HEK293T (cell line): ENCODE measurements at regions not wholly inside any gene's neighbourhood (a gene's known extent, or its start where the extent isn't known, plus 50 kb on each side); places are given as distances from the start of the nearest gene placed in this dataset.

ENCODE experiments used
- CTCF ChIA-PET: fragments of 350-600 bp; formaldehyde crosslinking; extraction: SDS; loops from one replicate; lab custom pipeline; 2021; ENCODE audit warnings: antibody characterized with exemption, inconsistent platforms; lab: Yijun Ruan, JAX
- POLR2A ChIA-PET: fragments of 350-600 bp; formaldehyde crosslinking; extraction: SDS; loops from one replicate; lab custom pipeline; 2020; ENCODE audit warnings: antibody characterized with exemption, inconsistent platforms; lab: Yijun Ruan, JAX
- DNase-seq: peaks from one replicate; pipeline ENCODE4 v3.0.0; 2012; ENCODE audit warnings: mixed read lengths; ENCODE audit errors: extremely low spot score
- ARNT ChIP-seq: fragments of 450-650 bp; IDR thresholded peaks from 2 replicates; pipeline ENCODE4 v1.6.1; 2017; ENCODE audit warnings: mild to moderate bottlenecking
- BHLHE40 ChIP-seq: fragments of 450-650 bp; IDR thresholded peaks from 2 replicates; pipeline ENCODE4 v1.6.1; 2016; ENCODE audit warnings: mild to moderate bottlenecking, moderate library complexity, borderline replicate concordance
- CTBP1 ChIP-seq: fragments of 450-650 bp; IDR thresholded peaks from 2 replicates; pipeline ENCODE4 v1.6.1; 2016; ENCODE audit warnings: borderline replicate concordance
- ELF4 ChIP-seq: fragments of 450-650 bp; IDR thresholded peaks from 2 replicates; pipeline ENCODE4 v1.6.1; 2017; ENCODE audit warnings: antibody characterized with exemption
- FOXA1 ChIP-seq: fragments of 450-650 bp; IDR thresholded peaks from 2 replicates; pipeline ENCODE4 v1.6.1; 2016; ENCODE audit warnings: mild to moderate bottlenecking
- FOXK2 ChIP-seq: fragments of 450-650 bp; IDR thresholded peaks from 2 replicates; pipeline ENCODE4 v1.6.1; 2016; ENCODE audit warnings: mild to moderate bottlenecking
- FOXM1 ChIP-seq: fragments of 450-650 bp; IDR thresholded peaks from 2 replicates; pipeline ENCODE4 v1.6.1; 2017; ENCODE audit warnings: mild to moderate bottlenecking, borderline replicate concordance
- HDGF ChIP-seq: fragments of 450-650 bp; IDR thresholded peaks from 2 replicates; pipeline ENCODE4 v1.6.1; 2017; ENCODE audit warnings: antibody characterized with exemption, borderline replicate concordance
- L3MBTL2 ChIP-seq: fragments of 450-650 bp; conservative IDR thresholded peaks from 2 replicates; pipeline ENCODE4 v1.6.1; 2016; ENCODE audit warnings: mild to moderate bottlenecking
- LEF1 ChIP-seq: fragments of 450-650 bp; IDR thresholded peaks from 2 replicates; pipeline ENCODE4 v1.6.1; 2017; ENCODE audit warnings: mild to moderate bottlenecking, borderline replicate concordance
- NFRKB ChIP-seq: fragments of 450-650 bp; IDR thresholded peaks from 2 replicates; pipeline ENCODE4 v1.6.1; 2016; ENCODE audit warnings: mild to moderate bottlenecking, moderate library complexity
- SP1 ChIP-seq: fragments of 450-650 bp; IDR thresholded peaks from 2 replicates; pipeline ENCODE4 v1.6.1; 2017
- SUZ12 ChIP-seq: fragments of 450-650 bp; IDR thresholded peaks from 2 replicates; pipeline ENCODE4 v1.6.1; 2016; ENCODE audit warnings: mild to moderate bottlenecking
- TARDBP ChIP-seq: fragments of 450-650 bp; IDR thresholded peaks from 2 replicates; pipeline ENCODE4 v1.6.1; 2016
- ZNF384 ChIP-seq: fragments of 450-650 bp; IDR thresholded peaks from 2 replicates; pipeline ENCODE4 v1.6.1; 2016
- TF ChIP-seq, protein P1 (sequence below): fragments of 450-650 bp; IDR thresholded peaks from 2 replicates; pipeline ENCODE4 v1.6.1; 2016

DNA sequence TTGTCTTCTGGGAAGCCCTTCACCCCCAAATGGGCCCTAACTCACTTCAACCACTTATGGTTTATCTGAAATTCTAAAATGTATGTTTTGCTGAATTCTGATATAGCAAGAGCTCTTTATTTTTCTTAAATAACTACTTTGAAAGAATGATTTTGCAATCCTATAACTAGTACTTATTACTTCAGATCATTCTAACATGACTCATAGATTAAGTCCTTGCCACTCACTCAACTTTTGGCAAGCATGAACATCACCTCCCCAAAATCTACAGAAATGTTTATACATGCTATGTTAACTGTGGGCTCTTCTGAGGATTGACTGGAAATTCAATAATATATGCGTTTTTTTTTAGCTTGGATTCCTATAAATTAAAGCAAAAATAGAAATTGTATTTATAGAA lies 367.4 kb upstream of the FAT3 start:
- POLR2A ChIA-PET: no interaction called here
- CTCF ChIA-PET: interaction anchor here (0.6 kb wide), 1 partner anchor 11 kb away, joined by 3 read pairs; no protein-coding TSS in a partner anchor
- no peak for TF ChIP-seq SUZ12
- TF ChIP-seq CTBP1: no peak
- TF ChIP-seq HDGF: no peak
- no peak for TF ChIP-seq NFRKB
- TF ChIP-seq SP1: no peak
- TF ChIP-seq TARDBP: no peak
- no peak for TF ChIP-seq FOXK2
- TF ChIP-seq L3MBTL2: no peak
- TF ChIP-seq LEF1: no peak
- no peak for TF ChIP-seq BHLHE40
- no peak for TF ChIP-seq ARNT
- no peak for TF ChIP-seq FOXM1
- TF ChIP-seq, protein P1, sequence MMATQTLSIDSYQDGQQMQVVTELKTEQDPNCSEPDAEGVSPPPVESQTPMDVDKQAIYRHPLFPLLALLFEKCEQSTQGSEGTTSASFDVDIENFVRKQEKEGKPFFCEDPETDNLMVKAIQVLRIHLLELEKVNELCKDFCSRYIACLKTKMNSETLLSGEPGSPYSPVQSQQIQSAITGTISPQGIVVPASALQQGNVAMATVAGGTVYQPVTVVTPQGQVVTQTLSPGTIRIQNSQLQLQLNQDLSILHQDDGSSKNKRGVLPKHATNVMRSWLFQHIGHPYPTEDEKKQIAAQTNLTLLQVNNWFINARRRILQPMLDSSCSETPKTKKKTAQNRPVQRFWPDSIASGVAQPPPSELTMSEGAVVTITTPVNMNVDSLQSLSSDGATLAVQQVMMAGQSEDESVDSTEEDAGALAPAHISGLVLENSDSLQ: no peak
- no peak for TF ChIP-seq ELF4
- TF ChIP-seq ZNF384: no peak
- no peak for TF ChIP-seq FOXA1
- no peak for DNase-seq

DNA sequence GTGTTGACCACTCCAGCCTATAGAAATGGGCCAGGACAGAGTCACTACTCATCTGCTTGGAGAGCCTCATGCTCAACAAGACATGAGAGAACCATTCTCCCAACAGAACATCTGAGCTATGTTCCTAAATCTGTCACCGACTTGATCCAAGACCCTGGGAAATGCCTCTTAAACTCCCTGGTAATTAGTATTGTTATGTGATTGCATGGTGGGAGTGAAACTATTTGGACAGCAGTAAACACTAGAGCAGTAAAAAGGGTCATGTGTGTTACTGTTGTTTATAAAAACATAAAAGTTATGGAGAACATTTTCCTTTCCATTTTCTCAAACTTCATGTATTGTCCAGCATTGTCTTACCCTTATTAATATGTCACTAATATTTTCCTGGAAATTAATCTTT lies 369.8 kb upstream of the FAT3 start:
- no peak for DNase-seq
- TF ChIP-seq SUZ12: no peak
- no peak for TF ChIP-seq SP1
- TF ChIP-seq FOXK2: no peak
- no peak for TF ChIP-seq HDGF
- no peak for TF ChIP-seq BHLHE40
- no peak for TF ChIP-seq LEF1
- TF ChIP-seq FOXA1: no peak
- TF ChIP-seq, protein P1: no peak
- no peak for TF ChIP-seq ELF4
- TF ChIP-seq ZNF384: no peak
- TF ChIP-seq TARDBP: no peak
- TF ChIP-seq CTBP1: no peak
- TF ChIP-seq NFRKB: no peak
- ChIA-PET POLR2A (no interaction called here), CTCF (interaction anchor here (0.6 kb wide), 1 partner anchor 119 kb away, joined by 3 read pairs; no protein-coding TSS in a partner anchor)

DNA sequence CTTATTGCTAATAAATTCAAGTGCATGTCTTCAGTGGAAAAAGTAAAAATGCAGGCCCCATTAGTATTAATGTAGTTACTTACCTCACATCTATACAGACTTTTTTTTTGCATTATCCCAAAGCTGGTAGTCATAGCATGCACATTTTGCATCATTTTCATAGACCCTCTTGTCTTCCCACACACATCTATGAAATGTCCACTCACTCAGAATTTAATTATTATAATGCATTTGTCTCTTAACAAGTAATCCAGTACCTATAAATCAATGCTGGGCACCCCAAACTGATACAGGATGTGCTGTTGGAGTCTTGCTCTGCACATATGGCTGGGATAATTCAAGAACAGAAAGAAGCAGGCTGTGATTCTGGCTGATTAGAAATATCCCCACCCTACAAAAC lies 370.4 kb upstream of the FAT3 start:
- CTCF ChIA-PET: no interaction called here
- POLR2A ChIA-PET: no interaction called here
- DNase-seq: no peak
- TF ChIP-seq FOXK2 (no peak), BHLHE40 (no peak), ARNT (no peak), ELF4 (no peak), SUZ12 (no peak)

DNA sequence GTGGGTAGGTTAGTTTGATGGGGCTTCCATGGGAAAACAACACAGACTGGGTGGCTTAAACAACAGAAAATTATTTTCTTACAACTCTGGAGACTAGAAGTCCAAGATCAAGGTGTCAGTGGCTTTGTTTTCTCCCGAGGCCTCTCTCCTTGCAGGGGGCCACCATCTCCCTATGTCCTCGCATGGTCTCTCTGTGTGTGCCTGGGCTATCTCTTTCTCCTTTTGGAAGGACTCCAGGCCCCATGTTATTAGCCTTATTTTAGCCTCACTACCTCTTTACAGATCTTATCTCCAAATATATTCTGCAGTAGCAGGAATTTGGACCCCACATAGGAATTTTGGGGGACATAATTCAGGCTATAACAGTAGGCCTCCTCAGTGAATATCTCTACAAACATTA lies 372.7 kb upstream of the FAT3 start:
- no peak for DNase-seq

DNA sequence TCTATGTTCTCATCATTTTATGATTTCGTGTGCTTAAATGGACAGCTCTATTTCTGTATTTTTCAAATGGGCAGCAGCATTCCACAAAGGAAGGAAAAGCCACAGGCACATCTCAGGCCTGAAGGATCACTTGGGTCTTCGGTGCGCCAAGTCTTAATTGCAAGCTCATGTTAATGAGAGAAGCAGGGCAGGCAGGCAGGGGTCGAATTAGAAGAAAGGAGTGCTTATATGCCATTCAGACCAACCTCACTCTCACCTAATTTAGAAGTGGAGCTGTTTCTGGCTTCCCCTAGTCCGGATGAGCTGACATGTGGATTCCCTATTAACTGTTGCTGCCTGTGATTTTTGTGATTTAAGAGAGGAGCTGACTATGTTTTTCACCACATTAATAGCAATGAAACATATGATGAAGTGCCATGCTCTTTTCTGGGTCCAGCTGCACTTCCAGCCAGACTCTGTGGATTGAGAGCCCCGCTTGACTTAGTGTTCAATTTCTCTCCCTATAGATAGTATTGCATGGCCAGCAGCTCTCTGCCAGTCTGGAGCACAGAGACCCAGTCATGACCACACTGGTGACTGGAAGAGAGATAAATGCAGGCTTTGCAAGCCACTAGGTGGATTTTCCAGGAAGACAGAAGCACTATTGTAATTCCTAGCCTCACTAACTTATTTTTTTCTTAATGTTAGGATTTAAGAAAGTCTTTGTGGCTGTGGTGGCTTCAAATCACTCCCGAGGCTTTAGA lies 373.9 kb upstream of the FAT3 start:
- CTCF ChIA-PET: interaction anchor here (0.9 kb wide), 1 partner anchor 131 kb away, joined by 5 read pairs; no protein-coding TSS in a partner anchor
- TF ChIP-seq FOXK2: no peak
- no peak for TF ChIP-seq L3MBTL2
- TF ChIP-seq TARDBP: no peak
- no peak for TF ChIP-seq HDGF
- TF ChIP-seq CTBP1: no peak
- TF ChIP-seq ELF4: no peak
- POLR2A ChIA-PET: no interaction called here
- DNase-seq: no peak

More for the DNA sequence above, 372.7 kb upstream of the FAT3 start:
- TF ChIP-seq L3MBTL2: no peak
- TF ChIP-seq LEF1: no peak
- no peak for TF ChIP-seq HDGF
- TF ChIP-seq BHLHE40: no peak
- no peak for TF ChIP-seq FOXM1
- no peak for TF ChIP-seq ZNF384
- no peak for TF ChIP-seq FOXA1
- TF ChIP-seq CTBP1: no peak
- no peak for TF ChIP-seq NFRKB
- ChIA-PET POLR2A (no interaction called here), CTCF (no interaction called here)

DNA sequence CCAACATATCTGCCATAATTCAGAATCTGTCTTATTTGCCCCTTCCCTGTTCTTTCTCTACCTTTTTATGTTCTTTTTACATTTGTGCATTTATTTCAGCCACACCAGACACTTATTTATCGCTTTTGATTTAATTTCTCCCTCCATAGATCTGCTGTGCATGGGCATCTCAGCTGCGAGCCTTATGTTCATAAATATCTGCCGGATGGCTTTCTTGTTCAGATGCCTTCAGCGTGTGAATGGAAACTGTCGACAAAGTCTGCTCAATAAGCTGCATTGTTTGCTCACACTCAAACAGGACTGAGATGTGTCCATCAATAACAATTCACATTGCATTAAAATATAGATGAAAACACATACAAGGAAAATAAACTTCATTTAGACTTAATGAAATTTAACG lies 374.6 kb upstream of the FAT3 start:
- ChIA-PET CTCF (interaction anchor here (0.9 kb wide), 1 partner anchor 131 kb away, joined by 5 read pairs; no protein-coding TSS in a partner anchor), POLR2A (no interaction called here)
- DNase-seq: no peak
- no peak for TF ChIP-seq NFRKB
- TF ChIP-seq HDGF: no peak
- TF ChIP-seq, protein P1: no peak
- TF ChIP-seq LEF1: no peak
- no peak for TF ChIP-seq TARDBP
- TF ChIP-seq SP1: no peak
- no peak for TF ChIP-seq ZNF384
- no peak for TF ChIP-seq FOXM1
- no peak for TF ChIP-seq CTBP1
- no peak for TF ChIP-seq L3MBTL2
